ENCODE measurements at regions not wholly inside any gene's neighbourhood (a gene's known extent, or its start where the extent isn't known, plus 50 kb on each side); places are given as distances from the start of the nearest gene placed in this dataset.
"Not testable (repeated sequence)": the region's sequence is repeated elsewhere in the genome, so short reads cannot be mapped to it uniquely, and the experiment has no call there.

- DNase-seq (ENCODE audit: low read depth), result no peak
- Histone ChIP-seq H3K9me3 (ENCODE audit: control insufficient read depth, low read length) (no peaks in the 10 kb centered on the region), H3K36me3 (ENCODE audit: control insufficient read depth, insufficient read depth, low read length, severe bottlenecking) (no peaks in the 10 kb centered on the region), H3K27me3 (replicated peaks; ENCODE audit: control insufficient read depth, insufficient read depth, low read length) (no peaks in the 10 kb centered on the region), H3K4me1 (ENCODE audit: control insufficient read depth, insufficient read depth, low read length) (no peaks in the 10 kb centered on the region), H3K4me3 (ENCODE audit: low read length) (no peak overlapping the region), H3K9ac (ENCODE audit: low read length) (no peak overlapping the region)
Measured at GRCh38 chr7:4575254-4575653, 106.8 kb upstream of the FOXK1 start.

GRCh38 chr7:4602905-4603842 is 78.9 kb upstream of the FOXK1 start:
- Histone ChIP-seq H3K27me3 (replicated peaks; ENCODE audit: control insufficient read depth, insufficient read depth, low read length) (peaks cover 27% of the 10 kb centered on the region), H3K36me3 (ENCODE audit: control insufficient read depth, insufficient read depth, low read length, severe bottlenecking) (no peaks in the 10 kb centered on the region), H3K9ac (ENCODE audit: low read length) (no peak overlapping the region), H3K4me1 (ENCODE audit: control insufficient read depth, insufficient read depth, low read length) (no peaks in the 10 kb centered on the region), H3K4me3 (ENCODE audit: low read length) (no peak overlapping the region), H3K9me3 (ENCODE audit: control insufficient read depth, low read length) (no peaks in the 10 kb centered on the region)
- no peak for DNase-seq (ENCODE audit: low read depth)

GRCh38 chr7:4603843-4604231 is 78.3 kb upstream of the FOXK1 start:
- H3K4me1 ChIP-seq (ENCODE audit: control insufficient read depth, insufficient read depth, low read length), result no peaks in the 10 kb centered on the region
- peaks cover 29% of the 10 kb centered on the region for H3K27me3 ChIP-seq (replicated peaks; ENCODE audit: control insufficient read depth, insufficient read depth, low read length)
- no peaks in the 10 kb centered on the region for H3K9me3 ChIP-seq (ENCODE audit: control insufficient read depth, low read length)
- H3K36me3 ChIP-seq (ENCODE audit: control insufficient read depth, insufficient read depth, low read length, severe bottlenecking), result no peaks in the 10 kb centered on the region
- H3K9ac ChIP-seq (ENCODE audit: low read length), result no peak overlapping the region
- H3K4me3 ChIP-seq (ENCODE audit: low read length), result no peak overlapping the region
- no peak for DNase-seq (ENCODE audit: low read depth)

GRCh38 chr7:4604456-4604940 is 77.6 kb upstream of the FOXK1 start:
- Histone ChIP-seq H3K4me1 (ENCODE audit: control insufficient read depth, insufficient read depth, low read length) (no peaks in the 10 kb centered on the region), H3K9me3 (ENCODE audit: control insufficient read depth, low read length) (no peaks in the 10 kb centered on the region), H3K27me3 (replicated peaks; ENCODE audit: control insufficient read depth, insufficient read depth, low read length) (peaks cover 29% of the 10 kb centered on the region), H3K9ac (ENCODE audit: low read length) (no peak overlapping the region), H3K4me3 (ENCODE audit: low read length) (no peak overlapping the region), H3K36me3 (ENCODE audit: control insufficient read depth, insufficient read depth, low read length, severe bottlenecking) (no peaks in the 10 kb centered on the region)
- DNase-seq (ENCODE audit: low read depth), result no peak

GRCh38 chr7:4606797-4607196 is 75.3 kb upstream of the FOXK1 start:
- Histone ChIP-seq H3K4me1 (ENCODE audit: control insufficient read depth, insufficient read depth, low read length) (no peaks in the 10 kb centered on the region), H3K36me3 (ENCODE audit: control insufficient read depth, insufficient read depth, low read length, severe bottlenecking) (no peaks in the 10 kb centered on the region), H3K4me3 (ENCODE audit: low read length) (no peak overlapping the region), H3K9ac (ENCODE audit: low read length) (no peak overlapping the region), H3K9me3 (ENCODE audit: control insufficient read depth, low read length) (no peaks in the 10 kb centered on the region), H3K27me3 (replicated peaks; ENCODE audit: control insufficient read depth, insufficient read depth, low read length) (peaks cover 29% of the 10 kb centered on the region)
- DNase-seq (ENCODE audit: low read depth), result no peak

GRCh38 chr7:4607311-4607729 is 74.8 kb upstream of the FOXK1 start:
- Histone ChIP-seq H3K9ac (ENCODE audit: low read length) (no peak overlapping the region), H3K4me3 (ENCODE audit: low read length) (no peak overlapping the region), H3K4me1 (ENCODE audit: control insufficient read depth, insufficient read depth, low read length) (no peaks in the 10 kb centered on the region), H3K36me3 (ENCODE audit: control insufficient read depth, insufficient read depth, low read length, severe bottlenecking) (no peaks in the 10 kb centered on the region), H3K9me3 (ENCODE audit: control insufficient read depth, low read length) (no peaks in the 10 kb centered on the region), H3K27me3 (replicated peaks; ENCODE audit: control insufficient read depth, insufficient read depth, low read length) (peaks cover 27% of the 10 kb centered on the region)
- no peak for DNase-seq (ENCODE audit: low read depth)

- not testable (repeated sequence) for H3K9ac ChIP-seq (ENCODE audit: low read length)
Measured at GRCh38 chr7:4609576-4609975, 72.5 kb upstream of the FOXK1 start.

GRCh38 chr7:4610768-4611467 is 71.2 kb upstream of the FOXK1 start:
- peaks cover 20% of the 10 kb centered on the region for H3K27me3 ChIP-seq (replicated peaks; ENCODE audit: control insufficient read depth, insufficient read depth, low read length)
- H3K9ac ChIP-seq (ENCODE audit: low read length), result no peak overlapping the region
- no peak overlapping the region for H3K4me3 ChIP-seq (ENCODE audit: low read length)
- DNase-seq (ENCODE audit: low read depth), result peak; percentile 87
- peaks cover 13% of the 10 kb centered on the region for H3K4me1 ChIP-seq (ENCODE audit: control insufficient read depth, insufficient read depth, low read length)
- H3K36me3 ChIP-seq (ENCODE audit: control insufficient read depth, insufficient read depth, low read length, severe bottlenecking), result no peaks in the 10 kb centered on the region
- H3K9me3 ChIP-seq (ENCODE audit: control insufficient read depth, low read length), result no peaks in the 10 kb centered on the region

More at GRCh38 chr7:4609576-4609975, 72.5 kb upstream of the FOXK1 start:
- not testable (repeated sequence) for H3K4me3 ChIP-seq (ENCODE audit: low read length); DNase-seq (ENCODE audit: low read depth); H3K36me3 ChIP-seq (ENCODE audit: control insufficient read depth, insufficient read depth, low read length, severe bottlenecking); H3K9me3 ChIP-seq (ENCODE audit: control insufficient read depth, low read length)
- H3K27me3 ChIP-seq (replicated peaks; ENCODE audit: control insufficient read depth, insufficient read depth, low read length), result peaks cover 20% of the 10 kb centered on the region
- peaks cover 13% of the 10 kb centered on the region for H3K4me1 ChIP-seq (ENCODE audit: control insufficient read depth, insufficient read depth, low read length)

- no peak overlapping the region for H3K9ac ChIP-seq (ENCODE audit: low read length)
- H3K36me3 ChIP-seq (ENCODE audit: control insufficient read depth, insufficient read depth, low read length, severe bottlenecking), result no peaks in the 10 kb centered on the region
- no peak overlapping the region for H3K4me3 ChIP-seq (ENCODE audit: low read length)
- H3K9me3 ChIP-seq (ENCODE audit: control insufficient read depth, low read length), result no peaks in the 10 kb centered on the region
- peaks cover 13% of the 10 kb centered on the region for H3K4me1 ChIP-seq (ENCODE audit: control insufficient read depth, insufficient read depth, low read length)
- no peak for DNase-seq (ENCODE audit: low read depth)
- H3K27me3 ChIP-seq (replicated peaks; ENCODE audit: control insufficient read depth, insufficient read depth, low read length), result peaks cover 12% of the 10 kb centered on the region
Measured at GRCh38 chr7:4612237-4612636, 69.9 kb upstream of the FOXK1 start.

GRCh38 chr7:4612939-4613841 is 68.9 kb upstream of the FOXK1 start:
- DNase-seq (ENCODE audit: low read depth), result peak; percentile 15
- peaks cover 13% of the 10 kb centered on the region for H3K4me1 ChIP-seq (ENCODE audit: control insufficient read depth, insufficient read depth, low read length)
- H3K9ac ChIP-seq (ENCODE audit: low read length), result peak overlapping the region; percentile 79
- H3K36me3 ChIP-seq (ENCODE audit: control insufficient read depth, insufficient read depth, low read length, severe bottlenecking), result no peaks in the 10 kb centered on the region
- no peaks in the 10 kb centered on the region for H3K9me3 ChIP-seq (ENCODE audit: control insufficient read depth, low read length)
- H3K27me3 ChIP-seq (replicated peaks; ENCODE audit: control insufficient read depth, insufficient read depth, low read length), result peaks cover 2% of the 10 kb centered on the region
- H3K4me3 ChIP-seq (ENCODE audit: low read length), result peak overlapping the region; percentile 57
